ENCODE measurements at regions not wholly inside any gene's neighbourhood (a gene's known extent, or its start where the extent isn't known, plus 50 kb on each side); places are given as distances from the start of the nearest gene placed in this dataset.

DNA sequence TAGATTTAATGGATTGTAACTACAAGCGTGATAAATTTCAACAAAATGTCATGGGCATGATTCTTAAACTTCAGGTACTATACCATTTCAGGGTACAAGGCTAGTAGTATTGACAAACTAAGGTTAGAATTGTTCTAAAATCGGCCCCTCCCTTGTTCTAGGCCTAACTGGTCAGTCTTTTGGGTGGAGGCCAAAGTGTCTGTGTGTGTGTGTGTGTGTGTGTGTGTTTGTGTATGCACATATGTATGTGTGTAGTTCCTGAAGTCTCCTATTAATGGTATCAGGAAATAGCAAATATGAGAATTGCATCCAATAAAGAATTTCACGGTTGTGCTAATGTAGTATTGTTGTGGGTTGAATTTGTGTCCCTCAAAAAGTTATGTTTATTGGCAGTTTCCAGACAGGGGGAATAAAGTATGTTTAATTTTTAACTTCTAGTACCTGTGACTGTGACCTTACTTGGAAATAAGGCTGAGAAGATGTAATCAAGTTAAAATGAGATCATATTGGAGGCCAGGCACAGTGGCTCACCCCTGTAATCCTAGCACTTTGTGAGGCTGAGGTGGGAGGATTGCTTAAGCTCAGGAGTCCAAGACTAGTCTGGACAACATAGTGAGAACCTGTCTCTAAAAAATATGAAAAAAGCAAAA is 119.2 kb downstream of the KLF5 start:
- no peak for DNase-seq (ENCODE audit: extremely low spot score, unreplicated experiment)
- Mint-ChIP-seq H3K27me3 (no peaks in the 10 kb centered on the region), H3K27ac (peak overlapping the region; percentile 53), H3K4me1 (ENCODE audit: unreplicated experiment) (peaks cover 17% of the 10 kb centered on the region), H3K9me3 (peaks cover 12% of the 10 kb centered on the region), H3K36me3 (peaks cover 3% of the 10 kb centered on the region), H3K4me3 (no peak overlapping the region)
- TF ChIP-seq, protein P1, sequence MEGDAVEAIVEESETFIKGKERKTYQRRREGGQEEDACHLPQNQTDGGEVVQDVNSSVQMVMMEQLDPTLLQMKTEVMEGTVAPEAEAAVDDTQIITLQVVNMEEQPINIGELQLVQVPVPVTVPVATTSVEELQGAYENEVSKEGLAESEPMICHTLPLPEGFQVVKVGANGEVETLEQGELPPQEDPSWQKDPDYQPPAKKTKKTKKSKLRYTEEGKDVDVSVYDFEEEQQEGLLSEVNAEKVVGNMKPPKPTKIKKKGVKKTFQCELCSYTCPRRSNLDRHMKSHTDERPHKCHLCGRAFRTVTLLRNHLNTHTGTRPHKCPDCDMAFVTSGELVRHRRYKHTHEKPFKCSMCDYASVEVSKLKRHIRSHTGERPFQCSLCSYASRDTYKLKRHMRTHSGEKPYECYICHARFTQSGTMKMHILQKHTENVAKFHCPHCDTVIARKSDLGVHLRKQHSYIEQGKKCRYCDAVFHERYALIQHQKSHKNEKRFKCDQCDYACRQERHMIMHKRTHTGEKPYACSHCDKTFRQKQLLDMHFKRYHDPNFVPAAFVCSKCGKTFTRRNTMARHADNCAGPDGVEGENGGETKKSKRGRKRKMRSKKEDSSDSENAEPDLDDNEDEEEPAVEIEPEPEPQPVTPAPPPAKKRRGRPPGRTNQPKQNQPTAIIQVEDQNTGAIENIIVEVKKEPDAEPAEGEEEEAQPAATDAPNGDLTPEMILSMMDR (conservative IDR thresholded peaks at IDR 0.05), result no peak

DNA sequence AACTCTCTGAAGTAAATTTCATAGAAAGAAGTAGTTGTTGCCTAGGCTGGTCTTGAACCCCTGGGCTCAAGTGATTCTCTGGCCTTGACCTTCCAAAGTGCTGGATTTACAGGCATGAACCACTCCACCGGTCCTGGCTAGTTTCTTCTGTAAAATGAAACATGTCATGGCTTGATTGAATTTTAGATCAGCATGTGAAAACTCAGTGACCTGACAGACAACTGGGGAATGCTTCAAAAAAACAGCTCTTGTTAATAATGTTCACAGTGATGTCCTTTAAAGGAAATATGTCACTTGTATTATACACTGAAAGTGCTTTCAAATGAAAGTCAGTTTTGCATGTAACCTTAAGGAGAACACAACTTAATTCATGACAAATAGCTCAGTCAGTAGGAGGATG is 118.2 kb downstream of the KLF5 start:
- H3K4me1 Mint-ChIP-seq (ENCODE audit: unreplicated experiment), result peaks cover 20% of the 10 kb centered on the region
- TF ChIP-seq, protein P1 (conservative IDR thresholded peaks at IDR 0.05), result no peak
- H3K9me3 Mint-ChIP-seq, result peaks cover 12% of the 10 kb centered on the region
- DNase-seq (ENCODE audit: extremely low spot score, unreplicated experiment), result no peak
- H3K27ac Mint-ChIP-seq, result peak overlapping the region; percentile 89
- peaks cover 3% of the 10 kb centered on the region for H3K36me3 Mint-ChIP-seq
- H3K27me3 Mint-ChIP-seq, result no peaks in the 10 kb centered on the region
- peak overlapping the region; percentile 17 for H3K4me3 Mint-ChIP-seq

DNA sequence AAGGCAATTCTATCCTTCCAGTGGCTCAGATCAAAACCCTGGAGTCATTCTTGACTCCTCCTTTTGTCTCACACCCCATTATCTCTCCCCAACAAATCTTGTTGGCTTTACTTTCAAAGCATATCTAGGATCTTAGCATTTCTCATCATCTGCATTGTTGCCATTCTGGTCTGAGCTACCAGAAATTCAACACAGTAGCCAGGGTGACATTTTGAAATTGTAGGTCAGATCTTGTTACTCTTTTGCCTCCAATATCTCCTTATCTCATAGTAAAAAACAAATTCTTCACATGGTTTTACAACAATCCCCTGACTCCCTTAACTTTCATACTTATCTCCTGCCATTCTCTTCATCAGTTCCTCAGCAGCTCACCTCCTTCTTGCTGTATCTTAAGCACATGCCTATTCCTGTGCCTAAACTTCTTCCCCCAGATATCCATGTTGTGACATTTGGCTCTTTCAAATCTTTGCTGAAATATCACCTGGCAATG is 115.8 kb downstream of the KLF5 start:
- Mint-ChIP-seq H3K27ac (peak overlapping the region; percentile 98), H3K36me3 (peaks cover 3% of the 10 kb centered on the region), H3K27me3 (no peaks in the 10 kb centered on the region), H3K4me3 (peak overlapping the region; percentile 62), H3K9me3 (peaks cover 12% of the 10 kb centered on the region), H3K4me1 (ENCODE audit: unreplicated experiment) (peaks cover 31% of the 10 kb centered on the region)
- no peak for DNase-seq (ENCODE audit: extremely low spot score, unreplicated experiment)
- TF ChIP-seq, protein P1 (conservative IDR thresholded peaks at IDR 0.05), result no peak

DNA sequence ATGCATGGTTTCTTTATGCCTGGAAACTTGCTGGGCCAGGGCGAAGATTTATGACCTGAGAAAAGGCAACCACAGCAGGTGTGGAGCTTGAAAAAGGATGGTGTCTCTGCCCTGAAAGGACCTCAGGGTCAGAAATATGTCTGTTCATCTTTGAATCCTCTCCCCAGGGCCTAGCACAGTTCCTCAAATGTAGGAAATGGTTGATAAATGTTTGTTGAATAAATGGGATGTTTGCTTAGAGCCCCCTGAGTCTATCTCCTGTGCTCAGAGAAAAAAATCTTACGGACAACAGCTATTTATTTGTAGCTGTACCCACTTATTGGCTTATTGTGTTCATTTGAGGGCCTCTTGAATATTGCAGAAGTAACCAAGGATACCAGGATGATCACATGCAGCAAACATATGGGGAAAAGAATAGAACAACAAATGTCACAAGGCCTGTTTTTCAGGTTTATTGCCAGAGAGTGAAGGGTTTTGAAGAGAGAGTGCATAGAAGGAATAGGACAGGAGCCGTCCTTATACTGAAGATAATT is 114.5 kb downstream of the KLF5 start:
- DNase-seq (ENCODE audit: extremely low spot score, unreplicated experiment), result no peak
- peaks cover 42% of the 10 kb centered on the region for H3K4me1 Mint-ChIP-seq (ENCODE audit: unreplicated experiment)
- TF ChIP-seq, protein P1 (conservative IDR thresholded peaks at IDR 0.05), result no peak

DNA sequence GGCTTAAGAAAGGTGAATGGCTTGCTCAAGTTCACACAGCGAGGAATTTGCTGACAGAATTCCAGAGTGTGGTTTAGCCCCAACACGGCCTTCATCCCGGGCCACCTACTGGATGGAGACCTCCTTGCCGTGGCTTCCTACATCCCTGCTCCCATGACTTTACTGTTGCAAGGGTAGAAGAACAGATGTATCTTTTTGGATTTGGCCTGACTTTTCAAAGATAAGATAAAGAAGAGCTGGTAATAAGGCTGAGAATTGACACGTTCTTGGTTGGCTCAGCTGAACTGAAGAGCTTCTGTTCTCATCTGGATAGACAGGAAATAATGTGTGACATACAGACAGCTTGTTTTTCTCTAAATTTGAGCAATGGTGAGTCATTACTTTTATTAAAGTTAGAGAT is 113.1 kb downstream of the KLF5 start:
- Mint-ChIP-seq H3K36me3 (no peaks in the 10 kb centered on the region), H3K4me3 (peak overlapping the region; percentile 73), H3K4me1 (ENCODE audit: unreplicated experiment) (peaks cover 44% of the 10 kb centered on the region), H3K27me3 (no peaks in the 10 kb centered on the region), H3K9me3 (peaks cover 14% of the 10 kb centered on the region), H3K27ac (peak overlapping the region; percentile 98)
- no peak for DNase-seq (ENCODE audit: extremely low spot score, unreplicated experiment)
- TF ChIP-seq, protein P1 (conservative IDR thresholded peaks at IDR 0.05), result no peak

More for the DNA sequence above, 114.5 kb downstream of the KLF5 start:
- Mint-ChIP-seq H3K27me3 (no peaks in the 10 kb centered on the region), H3K9me3 (peaks cover 12% of the 10 kb centered on the region), H3K36me3 (peaks cover 3% of the 10 kb centered on the region), H3K4me3 (peak overlapping the region; percentile 37), H3K27ac (peak overlapping the region; percentile 98)

All from type B pancreatic cell (in vitro differentiated cells).